BE2C (cell line): ENCODE measurements at regions not wholly inside any gene's neighbourhood (a gene's known extent, or its start where the extent isn't known, plus 50 kb on each side); places are given as distances from the start of the nearest gene placed in this dataset.

ENCODE experiments used
- DNase-seq: peaks from one replicate; pipeline ENCODE4 v3.0.0-alpha.2; 2020
- H3K27me3 ChIP-seq: fragments of 250-450 bp; sonication (Bioruptor Pico); 2 replicates; pipeline ENCODE4 v1.5.1; 2020; ENCODE audit warnings: mild to moderate bottlenecking
- H3K36me3 ChIP-seq: fragments of 250-450 bp; sonication (Bioruptor Pico); 2 replicates; pipeline ENCODE4 v1.5.1; 2020; ENCODE audit warnings: mild to moderate bottlenecking
- H3K4me1 ChIP-seq: fragments of 250-450 bp; sonication (Bioruptor Pico); 2 replicates; pipeline ENCODE4 v1.5.1; 2020
- H3K4me3 ChIP-seq: 2 replicates; pipeline ENCODE4 v1.5.1; 2011; ENCODE audit warnings: low read depth, low read length
- H3K9me3 ChIP-seq: fragments of 250-450 bp; sonication (Bioruptor Pico); 2 replicates; pipeline ENCODE4 v1.5.1; 2020
- TF ChIP-seq, protein P1 (sequence below): IDR thresholded peaks from 2 replicates; pipeline ENCODE4 v1.5.1; 2012; ENCODE audit warnings: mild to moderate bottlenecking, low read depth, low read length

DNA sequence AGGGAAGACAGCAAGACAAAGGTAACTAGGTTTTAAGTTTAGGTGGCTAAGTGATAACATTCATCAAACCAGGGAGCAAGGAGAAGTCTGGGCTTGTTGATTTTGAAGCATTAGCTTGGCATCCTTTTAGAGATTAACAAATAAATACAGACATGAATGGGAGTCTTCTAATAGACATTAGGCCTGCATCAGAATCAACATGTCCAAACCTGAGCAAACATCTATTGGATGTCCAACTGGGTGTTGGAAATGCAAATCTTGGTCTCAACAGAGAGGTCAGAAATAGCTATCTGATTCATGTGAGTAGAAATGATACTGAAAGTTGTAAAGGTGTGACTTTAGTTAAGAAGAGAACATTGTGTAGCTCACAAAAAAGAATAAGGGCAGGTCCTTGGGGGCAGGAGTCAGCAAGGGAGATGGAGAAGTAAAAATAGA is 85.5 kb upstream of the RND3 start:
- no peaks in the 10 kb centered on the region for H3K27me3 ChIP-seq
- TF ChIP-seq, protein P1, sequence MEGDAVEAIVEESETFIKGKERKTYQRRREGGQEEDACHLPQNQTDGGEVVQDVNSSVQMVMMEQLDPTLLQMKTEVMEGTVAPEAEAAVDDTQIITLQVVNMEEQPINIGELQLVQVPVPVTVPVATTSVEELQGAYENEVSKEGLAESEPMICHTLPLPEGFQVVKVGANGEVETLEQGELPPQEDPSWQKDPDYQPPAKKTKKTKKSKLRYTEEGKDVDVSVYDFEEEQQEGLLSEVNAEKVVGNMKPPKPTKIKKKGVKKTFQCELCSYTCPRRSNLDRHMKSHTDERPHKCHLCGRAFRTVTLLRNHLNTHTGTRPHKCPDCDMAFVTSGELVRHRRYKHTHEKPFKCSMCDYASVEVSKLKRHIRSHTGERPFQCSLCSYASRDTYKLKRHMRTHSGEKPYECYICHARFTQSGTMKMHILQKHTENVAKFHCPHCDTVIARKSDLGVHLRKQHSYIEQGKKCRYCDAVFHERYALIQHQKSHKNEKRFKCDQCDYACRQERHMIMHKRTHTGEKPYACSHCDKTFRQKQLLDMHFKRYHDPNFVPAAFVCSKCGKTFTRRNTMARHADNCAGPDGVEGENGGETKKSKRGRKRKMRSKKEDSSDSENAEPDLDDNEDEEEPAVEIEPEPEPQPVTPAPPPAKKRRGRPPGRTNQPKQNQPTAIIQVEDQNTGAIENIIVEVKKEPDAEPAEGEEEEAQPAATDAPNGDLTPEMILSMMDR = no peak
- H3K36me3 ChIP-seq = no peaks in the 10 kb centered on the region
- no peak overlapping the region for H3K4me3 ChIP-seq
- no peaks in the 10 kb centered on the region for H3K9me3 ChIP-seq
- no peaks in the 10 kb centered on the region for H3K4me1 ChIP-seq
- DNase-seq = no peak

GRCh38 chr2:150572194-150572766 is 84.8 kb upstream of the RND3 start:
- H3K9me3 ChIP-seq = no peaks in the 10 kb centered on the region
- no peaks in the 10 kb centered on the region for H3K4me1 ChIP-seq
- no peaks in the 10 kb centered on the region for H3K36me3 ChIP-seq
- DNase-seq = no peak
- no peak overlapping the region for H3K4me3 ChIP-seq
- H3K27me3 ChIP-seq = no peaks in the 10 kb centered on the region
- TF ChIP-seq, protein P1 = no peak

- Histone ChIP-seq H3K4me1 (no peaks in the 10 kb centered on the region), H3K27me3 (no peaks in the 10 kb centered on the region), H3K4me3 (no peak overlapping the region), H3K36me3 (no peaks in the 10 kb centered on the region), H3K9me3 (no peaks in the 10 kb centered on the region)
- TF ChIP-seq, protein P1 = no peak
- no peak for DNase-seq
Observed at GRCh38 chr2:150571121-150571520, 83.7 kb upstream of the RND3 start.

- no peaks in the 10 kb centered on the region for H3K36me3 ChIP-seq
- H3K4me1 ChIP-seq = no peaks in the 10 kb centered on the region
- H3K4me3 ChIP-seq = no peak overlapping the region
- TF ChIP-seq, protein P1 = no peak
- H3K27me3 ChIP-seq = no peaks in the 10 kb centered on the region
- no peaks in the 10 kb centered on the region for H3K9me3 ChIP-seq
- DNase-seq = no peak
Observed at GRCh38 chr2:150570712-150571111, 83.2 kb upstream of the RND3 start.

GRCh38 chr2:150569761-150570160 is 82.3 kb upstream of the RND3 start:
- Histone ChIP-seq H3K4me3 (no peak overlapping the region), H3K27me3 (no peaks in the 10 kb centered on the region), H3K9me3 (no peaks in the 10 kb centered on the region), H3K4me1 (no peaks in the 10 kb centered on the region), H3K36me3 (no peaks in the 10 kb centered on the region)
- TF ChIP-seq, protein P1 = no peak
- DNase-seq = no peak

- TF ChIP-seq, protein P1 = no peak
Observed at GRCh38 chr2:150567771-150568301, 80.4 kb upstream of the RND3 start.

More at GRCh38 chr2:150567771-150568301, 80.4 kb upstream of the RND3 start:
- no peaks in the 10 kb centered on the region for H3K36me3 ChIP-seq
- no peak overlapping the region for H3K4me3 ChIP-seq
- no peaks in the 10 kb centered on the region for H3K27me3 ChIP-seq
- DNase-seq = no peak
- no peaks in the 10 kb centered on the region for H3K9me3 ChIP-seq
- no peaks in the 10 kb centered on the region for H3K4me1 ChIP-seq
